ENCODE measurements at regions not wholly inside any gene's neighbourhood (a gene's known extent, or its start where the extent isn't known, plus 50 kb on each side); places are given as distances from the start of the nearest gene placed in this dataset.

- TF ChIP-seq CTCF (IDR thresholded peaks at IDR 0.05): no peak
- TF ChIP-seq POLR2A (IDR thresholded peaks at IDR 0.05): no peak
- no peak for TF ChIP-seq EP300 (IDR thresholded peaks at IDR 0.05)
Observed at GRCh38 chr7:12923971-12924370, 236.5 kb downstream of the ARL4A start.

Data from suprapubic skin (tissue), 3 donors.